ENCODE measurements at regions not wholly inside any gene's neighbourhood (a gene's known extent, or its start where the extent isn't known, plus 50 kb on each side); places are given as distances from the start of the nearest gene placed in this dataset.

DNA sequence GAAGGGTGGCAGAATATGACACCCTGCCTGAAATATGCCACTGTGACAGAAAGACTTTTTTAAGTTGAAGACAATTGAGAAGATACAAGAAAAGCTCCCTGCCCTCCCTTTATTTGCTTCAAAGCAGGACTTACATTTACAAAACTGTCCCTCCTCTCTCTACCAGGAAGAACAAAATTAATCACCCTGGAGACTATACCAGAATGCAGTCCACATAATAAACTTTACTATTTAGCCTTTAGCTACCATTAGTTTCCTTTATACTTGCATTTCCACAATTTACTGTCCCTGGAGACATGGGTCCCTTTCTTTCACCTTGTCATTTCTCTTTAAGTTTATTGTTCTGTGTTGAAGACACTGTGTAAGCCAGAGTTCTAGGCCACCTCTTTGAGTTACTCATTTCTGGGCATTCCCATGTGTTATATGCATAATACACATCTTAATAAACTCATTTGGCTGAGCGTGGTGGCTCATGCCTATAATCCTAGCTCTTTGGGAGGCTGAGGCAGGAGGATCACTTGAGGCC lies 238.8 kb downstream of the RFC3 start:
- TF ChIP-seq, protein P1, sequence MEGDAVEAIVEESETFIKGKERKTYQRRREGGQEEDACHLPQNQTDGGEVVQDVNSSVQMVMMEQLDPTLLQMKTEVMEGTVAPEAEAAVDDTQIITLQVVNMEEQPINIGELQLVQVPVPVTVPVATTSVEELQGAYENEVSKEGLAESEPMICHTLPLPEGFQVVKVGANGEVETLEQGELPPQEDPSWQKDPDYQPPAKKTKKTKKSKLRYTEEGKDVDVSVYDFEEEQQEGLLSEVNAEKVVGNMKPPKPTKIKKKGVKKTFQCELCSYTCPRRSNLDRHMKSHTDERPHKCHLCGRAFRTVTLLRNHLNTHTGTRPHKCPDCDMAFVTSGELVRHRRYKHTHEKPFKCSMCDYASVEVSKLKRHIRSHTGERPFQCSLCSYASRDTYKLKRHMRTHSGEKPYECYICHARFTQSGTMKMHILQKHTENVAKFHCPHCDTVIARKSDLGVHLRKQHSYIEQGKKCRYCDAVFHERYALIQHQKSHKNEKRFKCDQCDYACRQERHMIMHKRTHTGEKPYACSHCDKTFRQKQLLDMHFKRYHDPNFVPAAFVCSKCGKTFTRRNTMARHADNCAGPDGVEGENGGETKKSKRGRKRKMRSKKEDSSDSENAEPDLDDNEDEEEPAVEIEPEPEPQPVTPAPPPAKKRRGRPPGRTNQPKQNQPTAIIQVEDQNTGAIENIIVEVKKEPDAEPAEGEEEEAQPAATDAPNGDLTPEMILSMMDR (IDR thresholded peaks at IDR 0.05 in 8 of 11, conservative IDR thresholded peaks at IDR 0.05 in 3 of 11), result no peak
- TF ChIP-seq POLR2A (IDR thresholded peaks at IDR 0.05), result no peak

Data from spleen (tissue), 7 donors.